Osteocyte (in vitro differentiated cells): ENCODE measurements at regions not wholly inside any gene's neighbourhood (a gene's known extent, or its start where the extent isn't known, plus 50 kb on each side); places are given as distances from the start of the nearest gene placed in this dataset.

ENCODE experiments used
- DNase-seq: peaks from one replicate; pipeline ENCODE4 v3.0.0; 2021; ENCODE audit warnings: mixed read lengths; ENCODE audit not compliant: unreplicated experiment; ENCODE audit errors: extremely low spot score
- H3K27ac Mint-ChIP-seq: one replicate; pipeline ENCODE4 v1.8.0; 2021; ENCODE audit warnings: mild to moderate bottlenecking, mixed read lengths; ENCODE audit not compliant: unreplicated experiment
- H3K27me3 Mint-ChIP-seq: one replicate; pipeline ENCODE4 v1.8.0; 2021; ENCODE audit warnings: mixed read lengths; ENCODE audit not compliant: unreplicated experiment
- H3K36me3 Mint-ChIP-seq: one replicate; pipeline ENCODE4 v1.8.0; 2021; ENCODE audit warnings: mixed read lengths; ENCODE audit not compliant: unreplicated experiment
- H3K4me1 Mint-ChIP-seq: one replicate; pipeline ENCODE4 v1.8.0; 2021; ENCODE audit warnings: mixed read lengths; ENCODE audit not compliant: unreplicated experiment
- H3K4me3 Mint-ChIP-seq: one replicate; pipeline ENCODE4 v1.8.0; 2021; ENCODE audit warnings: mild to moderate bottlenecking, moderate library complexity, mixed read lengths; ENCODE audit not compliant: unreplicated experiment
- H3K9me3 Mint-ChIP-seq: one replicate; pipeline ENCODE4 v1.8.0; 2021; ENCODE audit warnings: mixed read lengths; ENCODE audit not compliant: unreplicated experiment
- CTCF ChIP-seq: fragments of 200-600 bp; sonication (generic); IDR thresholded peaks from 2 replicates; pipeline ENCODE4 v1.5.0; 2021; ENCODE audit warnings: antibody characterized with exemption, mild to moderate bottlenecking, moderate library complexity

- no peak for TF ChIP-seq CTCF
- H3K4me3 Mint-ChIP-seq = no peak overlapping the region
- DNase-seq = no peak
- H3K36me3 Mint-ChIP-seq = no peaks in the 10 kb centered on the region
- no peaks in the 10 kb centered on the region for H3K27me3 Mint-ChIP-seq
- no peak overlapping the region for H3K27ac Mint-ChIP-seq
- H3K9me3 Mint-ChIP-seq = no peaks in the 10 kb centered on the region
- peaks cover 14% of the 10 kb centered on the region for H3K4me1 Mint-ChIP-seq
These were observed 193.9 kb downstream of the KIF18A start for GRCh38 chr11:27914080-27914479.

GRCh38 chr11:27913650-27914049, 194.3 kb downstream of the KIF18A start:
- DNase-seq = no peak
- peaks cover 14% of the 10 kb centered on the region for H3K4me1 Mint-ChIP-seq
- TF ChIP-seq CTCF = no peak
- H3K27me3 Mint-ChIP-seq = no peaks in the 10 kb centered on the region
- no peaks in the 10 kb centered on the region for H3K36me3 Mint-ChIP-seq
- H3K4me3 Mint-ChIP-seq = no peak overlapping the region
- H3K9me3 Mint-ChIP-seq = no peaks in the 10 kb centered on the region
- no peak overlapping the region for H3K27ac Mint-ChIP-seq

GRCh38 chr11:27912916-27913315, 195.0 kb downstream of the KIF18A start:
- no peak overlapping the region for H3K27ac Mint-ChIP-seq
- H3K4me3 Mint-ChIP-seq = no peak overlapping the region
- H3K36me3 Mint-ChIP-seq = no peaks in the 10 kb centered on the region
- H3K4me1 Mint-ChIP-seq = peaks cover 15% of the 10 kb centered on the region
- H3K9me3 Mint-ChIP-seq = no peaks in the 10 kb centered on the region
- H3K27me3 Mint-ChIP-seq = no peaks in the 10 kb centered on the region
- DNase-seq = no peak
- TF ChIP-seq CTCF = no peak

GRCh38 chr11:27910186-27910931, 197.6 kb downstream of the KIF18A start:
- Mint-ChIP-seq H3K9me3 (no peaks in the 10 kb centered on the region), H3K27ac (no peak overlapping the region), H3K27me3 (no peaks in the 10 kb centered on the region), H3K4me1 (peaks cover 21% of the 10 kb centered on the region), H3K36me3 (no peaks in the 10 kb centered on the region), H3K4me3 (no peak overlapping the region)
- no peak for DNase-seq
- TF ChIP-seq CTCF = no peak

GRCh38 chr11:27909386-27909785, 198.6 kb downstream of the KIF18A start:
- no peaks in the 10 kb centered on the region for H3K27me3 Mint-ChIP-seq
- H3K4me1 Mint-ChIP-seq = peaks cover 24% of the 10 kb centered on the region
- H3K9me3 Mint-ChIP-seq = no peaks in the 10 kb centered on the region
- DNase-seq = no peak
- H3K27ac Mint-ChIP-seq = no peak overlapping the region
- no peak for TF ChIP-seq CTCF
- H3K36me3 Mint-ChIP-seq = no peaks in the 10 kb centered on the region
- no peak overlapping the region for H3K4me3 Mint-ChIP-seq
